T-helper 17 cell (primary cell): ENCODE measurements at regions not wholly inside any gene's neighbourhood (a gene's known extent, or its start where the extent isn't known, plus 50 kb on each side); places are given as distances from the start of the nearest gene placed in this dataset.
"Not testable (repeated sequence)": the region's sequence is repeated elsewhere in the genome, so short reads cannot be mapped to it uniquely, and the experiment has no call there.

Source experiments
- ATAC-seq: fragments of 150-1000 bp; cut with Tn5 transposase; 2 replicates; pipeline ENCODE4 v1.10.0; 2021; ENCODE audit warnings: mild to moderate bottlenecking, moderate library complexity
- DNase-seq, 3 donors: peaks; one replicate each; pipeline versions ENCODE4 v3.0.0 to v3.0.0-alpha.2; 2020 to 2021
- H3K9me3 ChIP-seq: one replicate; pipeline ENCODE4 v1.7.0; 2013; ENCODE audit warnings: low read length, mild to moderate bottlenecking; ENCODE audit not compliant: control insufficient read depth, poor library complexity, severe bottlenecking
- H3K27ac Mint-ChIP-seq: one replicate; pipeline ENCODE4 v1.8.0; 2022; ENCODE audit warnings: mild to moderate bottlenecking, moderate library complexity, mixed read lengths
- H3K27me3 Mint-ChIP-seq: one replicate; pipeline ENCODE4 v1.8.0; 2022; ENCODE audit warnings: mixed read lengths
- H3K36me3 Mint-ChIP-seq: one replicate; pipeline ENCODE4 v1.8.0; 2022; ENCODE audit warnings: low read depth, mixed read lengths
- H3K4me1 Mint-ChIP-seq: one replicate; pipeline ENCODE4 v1.8.0; 2022; ENCODE audit warnings: mild to moderate bottlenecking, mixed read lengths
- H3K4me3 Mint-ChIP-seq: one replicate; pipeline ENCODE4 v1.8.0; 2022; ENCODE audit warnings: mild to moderate bottlenecking, moderate library complexity, mixed read lengths

- H3K4me1 Mint-ChIP-seq, result no peaks in the 10 kb centered on the region
- H3K4me3 Mint-ChIP-seq, result no peak overlapping the region
- no peak for ATAC-seq
- H3K9me3 ChIP-seq, result no peaks in the 10 kb centered on the region
- H3K36me3 Mint-ChIP-seq, result no peaks in the 10 kb centered on the region
- DNase-seq, result no peak
- H3K27ac Mint-ChIP-seq, result no peak overlapping the region
- H3K27me3 Mint-ChIP-seq, result no peaks in the 10 kb centered on the region
These were observed 148.7 kb downstream of the SPATA18 start for GRCh38 chr4:52199574-52200338.

GRCh38 chr4:52200339-52200725 is 149.2 kb downstream of the SPATA18 start:
- no peak overlapping the region for H3K27ac Mint-ChIP-seq
- no peaks in the 10 kb centered on the region for H3K4me1 Mint-ChIP-seq
- ATAC-seq, result no peak
- no peak overlapping the region for H3K4me3 Mint-ChIP-seq
- H3K9me3 ChIP-seq, result no peaks in the 10 kb centered on the region
- no peak for DNase-seq
- no peaks in the 10 kb centered on the region for H3K27me3 Mint-ChIP-seq
- H3K36me3 Mint-ChIP-seq, result no peaks in the 10 kb centered on the region

DNA sequence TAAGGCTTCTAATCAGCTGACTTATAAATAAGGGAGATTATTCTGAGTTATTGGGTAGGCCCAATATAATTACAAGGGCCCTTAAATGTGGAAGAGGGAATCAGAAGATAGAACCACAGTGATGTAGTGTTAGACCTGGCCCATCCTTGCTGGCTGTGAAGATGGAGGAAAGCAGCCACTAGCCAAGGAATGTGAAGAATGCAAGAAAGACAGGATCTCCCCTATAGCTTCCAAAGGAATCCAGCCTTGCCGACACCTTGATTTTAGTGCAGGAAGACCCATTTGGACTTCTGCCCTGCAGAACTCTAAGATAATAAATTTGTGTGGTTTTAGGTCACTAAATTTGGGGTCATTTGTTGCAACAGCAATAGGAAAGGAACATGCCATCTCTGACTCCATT is 150.6 kb downstream of the SPATA18 start:
- ATAC-seq (no peak), DNase-seq (no peak)
- H3K27me3 Mint-ChIP-seq, result no peaks in the 10 kb centered on the region
- H3K27ac Mint-ChIP-seq, result no peak overlapping the region
- H3K4me1 Mint-ChIP-seq, result no peaks in the 10 kb centered on the region
- H3K4me3 Mint-ChIP-seq, result no peak overlapping the region
- H3K9me3 ChIP-seq, result no peaks in the 10 kb centered on the region
- no peaks in the 10 kb centered on the region for H3K36me3 Mint-ChIP-seq

GRCh38 chr4:52202251-52202779 is 151.2 kb downstream of the SPATA18 start:
- DNase-seq (no peak), ATAC-seq (no peak)
- Mint-ChIP-seq H3K27me3 (no peaks in the 10 kb centered on the region), H3K27ac (no peak overlapping the region), H3K4me3 (no peak overlapping the region), H3K36me3 (no peaks in the 10 kb centered on the region), H3K4me1 (no peaks in the 10 kb centered on the region)
- no peaks in the 10 kb centered on the region for H3K9me3 ChIP-seq

- no peaks in the 10 kb centered on the region for H3K9me3 ChIP-seq
- no peaks in the 10 kb centered on the region for H3K4me1 Mint-ChIP-seq
- H3K27ac Mint-ChIP-seq, result no peak overlapping the region
- no peak for ATAC-seq
- no peak for DNase-seq
- H3K4me3 Mint-ChIP-seq, result no peak overlapping the region
- H3K36me3 Mint-ChIP-seq, result no peaks in the 10 kb centered on the region
- H3K27me3 Mint-ChIP-seq, result no peaks in the 10 kb centered on the region
These were observed 151.8 kb downstream of the SPATA18 start for GRCh38 chr4:52202931-52203330.

DNA sequence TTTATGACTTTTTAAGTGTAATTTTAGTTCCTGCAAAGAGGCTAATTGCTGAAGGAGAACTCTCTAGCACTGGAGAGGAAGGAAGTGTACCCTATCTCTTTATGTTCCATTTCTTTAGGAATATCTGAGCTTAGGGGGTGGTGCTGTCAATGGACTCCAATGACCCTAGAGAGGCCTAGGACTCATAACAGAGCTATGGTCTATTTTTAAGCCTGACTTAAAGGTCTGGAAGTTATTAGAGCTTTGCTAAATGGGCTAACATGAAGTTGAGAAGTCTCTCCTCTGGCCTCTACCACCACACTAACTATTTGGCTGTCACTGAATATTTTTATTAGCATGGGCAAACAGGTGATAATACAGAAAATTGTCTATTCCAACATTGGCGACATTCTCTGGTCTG is 152.2 kb downstream of the SPATA18 start:
- H3K9me3 ChIP-seq, result no peaks in the 10 kb centered on the region
- DNase-seq (no peak), ATAC-seq (no peak)
- Mint-ChIP-seq H3K4me3 (no peak overlapping the region), H3K27me3 (no peaks in the 10 kb centered on the region), H3K36me3 (no peaks in the 10 kb centered on the region), H3K4me1 (no peaks in the 10 kb centered on the region), H3K27ac (no peak overlapping the region)

DNA sequence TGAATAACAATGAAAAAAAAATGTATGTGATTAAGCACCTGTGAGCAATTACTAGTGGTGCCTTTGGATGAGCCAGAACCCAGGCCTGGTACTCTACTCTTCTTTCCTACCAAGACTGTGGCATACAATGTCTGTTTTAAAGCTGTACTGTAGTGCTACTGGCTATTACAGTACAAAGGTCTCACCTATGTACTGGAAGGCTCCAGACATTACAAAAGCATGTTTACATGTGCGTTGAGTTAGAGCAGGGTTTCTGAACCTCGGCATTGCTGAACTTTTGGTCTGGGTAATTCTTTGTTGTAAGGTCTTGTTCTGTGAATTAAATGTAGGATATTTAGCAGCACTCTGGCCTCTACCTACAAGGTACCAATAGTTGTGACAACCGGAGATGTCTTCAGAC is 153.8 kb downstream of the SPATA18 start:
- H3K27ac Mint-ChIP-seq, result no peak overlapping the region
- DNase-seq (no peak), ATAC-seq (no peak)
- no peak overlapping the region for H3K4me3 Mint-ChIP-seq
- H3K4me1 Mint-ChIP-seq, result no peaks in the 10 kb centered on the region
- H3K27me3 Mint-ChIP-seq, result no peaks in the 10 kb centered on the region
- no peaks in the 10 kb centered on the region for H3K36me3 Mint-ChIP-seq
- no peaks in the 10 kb centered on the region for H3K9me3 ChIP-seq

- H3K36me3 Mint-ChIP-seq, ATAC-seq, H3K9me3 ChIP-seq, H3K4me1 Mint-ChIP-seq, H3K27ac Mint-ChIP-seq, H3K27me3 Mint-ChIP-seq, DNase-seq, H3K4me3 Mint-ChIP-seq: not testable (repeated sequence)
These were observed 156.0 kb downstream of the SPATA18 start for GRCh38 chr4:52207146-52207545.

DNA sequence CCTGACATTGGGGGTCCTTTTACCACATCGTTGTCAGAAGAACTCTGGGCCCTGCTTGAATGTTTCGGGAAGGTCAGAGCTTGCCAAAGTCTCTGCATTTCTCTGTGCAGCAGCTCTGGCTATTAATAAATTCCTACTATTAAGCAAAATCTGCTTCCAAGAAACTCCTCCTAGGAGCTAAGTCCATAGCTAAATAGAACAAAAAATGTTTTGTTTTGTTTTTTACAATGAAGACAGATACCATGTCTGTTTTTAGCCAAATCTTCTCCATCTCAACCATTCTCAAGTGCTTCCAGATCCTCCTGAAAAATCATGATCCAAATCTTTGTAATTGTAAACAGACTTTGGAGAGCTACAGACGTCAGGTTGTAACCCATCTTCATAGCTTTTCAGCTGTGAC is 161.6 kb downstream of the SPATA18 start:
- Mint-ChIP-seq H3K27me3 (no peaks in the 10 kb centered on the region), H3K36me3 (no peaks in the 10 kb centered on the region), H3K4me1 (no peaks in the 10 kb centered on the region), H3K27ac (no peak overlapping the region), H3K4me3 (no peak overlapping the region)
- no peaks in the 10 kb centered on the region for H3K9me3 ChIP-seq
- DNase-seq (no peak), ATAC-seq (no peak)

- Mint-ChIP-seq H3K36me3 (no peaks in the 10 kb centered on the region), H3K4me1 (no peaks in the 10 kb centered on the region), H3K27me3 (no peaks in the 10 kb centered on the region), H3K27ac (no peak overlapping the region), H3K4me3 (no peak overlapping the region)
- DNase-seq (no peak), ATAC-seq (no peak)
- H3K9me3 ChIP-seq, result no peaks in the 10 kb centered on the region
These were observed 180.4 kb downstream of the SPATA18 start for GRCh38 chr4:52231526-52231925.

- no peaks in the 10 kb centered on the region for H3K36me3 Mint-ChIP-seq
- no peak overlapping the region for H3K27ac Mint-ChIP-seq
- H3K9me3 ChIP-seq, result no peaks in the 10 kb centered on the region
- no peak for ATAC-seq
- no peak overlapping the region for H3K4me3 Mint-ChIP-seq
- no peak for DNase-seq
- H3K27me3 Mint-ChIP-seq, result no peaks in the 10 kb centered on the region
- H3K4me1 Mint-ChIP-seq, result no peaks in the 10 kb centered on the region
These were observed 183.7 kb downstream of the SPATA18 start for GRCh38 chr4:52234561-52235440.

GRCh38 chr4:52235552-52236201 is 184.6 kb downstream of the SPATA18 start:
- H3K36me3 Mint-ChIP-seq, result no peaks in the 10 kb centered on the region
- ATAC-seq (no peak), DNase-seq (no peak)
- no peaks in the 10 kb centered on the region for H3K9me3 ChIP-seq
- no peaks in the 10 kb centered on the region for H3K4me1 Mint-ChIP-seq
- H3K27ac Mint-ChIP-seq, result no peak overlapping the region
- H3K27me3 Mint-ChIP-seq, result no peaks in the 10 kb centered on the region
- H3K4me3 Mint-ChIP-seq, result no peak overlapping the region

DNA sequence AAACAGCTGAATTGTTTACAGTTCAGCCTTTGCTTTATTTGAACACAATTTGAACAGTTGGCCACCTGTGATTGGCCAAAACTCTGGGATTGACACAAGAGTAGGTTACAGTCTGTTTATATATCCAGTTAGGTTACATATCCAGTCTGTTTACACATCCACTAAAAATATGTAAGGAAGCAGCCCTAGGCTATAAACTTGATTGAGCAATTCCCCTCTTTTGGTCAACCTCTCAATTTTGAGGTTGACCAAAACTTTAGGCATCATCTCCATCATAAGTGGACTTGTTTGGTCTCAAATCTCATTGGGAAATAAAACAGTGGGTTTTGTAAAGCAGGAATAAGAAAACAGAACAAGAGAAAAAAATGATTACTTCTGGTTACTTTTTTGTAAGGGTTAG is 190.8 kb downstream of the SPATA18 start:
- no peaks in the 10 kb centered on the region for H3K4me1 Mint-ChIP-seq
- H3K9me3 ChIP-seq, result no peaks in the 10 kb centered on the region
- H3K27ac Mint-ChIP-seq, result no peak overlapping the region
- no peaks in the 10 kb centered on the region for H3K27me3 Mint-ChIP-seq
- DNase-seq (no peak), ATAC-seq (no peak)
- no peaks in the 10 kb centered on the region for H3K36me3 Mint-ChIP-seq
- H3K4me3 Mint-ChIP-seq, result no peak overlapping the region
